Activated T-cell treated with anti-CD3 and anti-CD28 coated beads, Interleukin-2, amount 50 U/mL, for 24 hours (primary cell): ENCODE measurements at regions not wholly inside any gene's neighbourhood (a gene's known extent, or its start where the extent isn't known, plus 50 kb on each side); places are given as distances from the start of the nearest gene placed in this dataset.

Experiments used
- DNase-seq: peaks from one replicate; pipeline ENCODE4 v3.0.0-alpha.2; 2020
- H3K27ac Mint-ChIP-seq: 2 replicates; pipeline ENCODE4 v1.8.0; 2020; ENCODE audit warnings: mild to moderate bottlenecking, mixed read lengths
- H3K27me3 Mint-ChIP-seq: 2 replicates; pipeline ENCODE4 v1.8.0; 2020; ENCODE audit warnings: mixed read lengths
- H3K36me3 Mint-ChIP-seq: 2 replicates; pipeline ENCODE4 v1.8.0; 2020; ENCODE audit warnings: low read depth, mixed read lengths
- H3K4me1 Mint-ChIP-seq: 2 replicates; pipeline ENCODE4 v1.8.0; 2020; ENCODE audit warnings: low read depth, mixed read lengths
- H3K4me3 Mint-ChIP-seq: 2 replicates; pipeline ENCODE4 v1.8.0; 2020; ENCODE audit warnings: mild to moderate bottlenecking, moderate library complexity, mixed read lengths
- H3K9me3 Mint-ChIP-seq: 2 replicates; pipeline ENCODE4 v1.8.0; 2020; ENCODE audit warnings: mixed read lengths

DNA sequence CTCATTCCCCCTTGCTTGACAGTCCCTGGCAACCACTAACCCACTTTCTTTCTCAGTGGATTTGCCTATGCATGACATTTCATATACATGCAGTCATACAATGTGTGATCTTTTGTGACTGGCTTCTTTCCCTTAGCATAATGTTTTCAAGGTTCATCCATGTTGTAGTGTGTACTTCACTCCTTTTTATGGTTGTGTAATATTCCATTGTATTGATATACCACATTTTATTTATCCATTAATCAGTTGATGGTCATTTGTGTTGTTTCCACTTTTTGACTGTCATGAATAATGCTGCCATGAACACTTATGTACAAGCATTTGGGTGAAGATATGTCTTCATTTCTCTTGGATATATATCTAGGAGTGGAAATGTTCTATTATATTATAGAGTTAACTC lies 127.7 kb upstream of the GRIK3 start:
- Mint-ChIP-seq H3K9me3 (peaks cover 13% of the 10 kb centered on the region), H3K4me3 (no peak overlapping the region), H3K27me3 (peaks cover 15% of the 10 kb centered on the region), H3K27ac (no peak overlapping the region), H3K4me1 (no peaks in the 10 kb centered on the region), H3K36me3 (no peaks in the 10 kb centered on the region)
- no peak for DNase-seq

- no peaks in the 10 kb centered on the region for H3K4me1 Mint-ChIP-seq
- H3K4me3 Mint-ChIP-seq = no peak overlapping the region
- peaks cover 12% of the 10 kb centered on the region for H3K9me3 Mint-ChIP-seq
- no peak for DNase-seq
- no peaks in the 10 kb centered on the region for H3K36me3 Mint-ChIP-seq
- H3K27ac Mint-ChIP-seq = no peak overlapping the region
- H3K27me3 Mint-ChIP-seq = peaks cover 34% of the 10 kb centered on the region
These were observed 131.7 kb upstream of the GRIK3 start for GRCh38 chr1:37166005-37166404.

DNA sequence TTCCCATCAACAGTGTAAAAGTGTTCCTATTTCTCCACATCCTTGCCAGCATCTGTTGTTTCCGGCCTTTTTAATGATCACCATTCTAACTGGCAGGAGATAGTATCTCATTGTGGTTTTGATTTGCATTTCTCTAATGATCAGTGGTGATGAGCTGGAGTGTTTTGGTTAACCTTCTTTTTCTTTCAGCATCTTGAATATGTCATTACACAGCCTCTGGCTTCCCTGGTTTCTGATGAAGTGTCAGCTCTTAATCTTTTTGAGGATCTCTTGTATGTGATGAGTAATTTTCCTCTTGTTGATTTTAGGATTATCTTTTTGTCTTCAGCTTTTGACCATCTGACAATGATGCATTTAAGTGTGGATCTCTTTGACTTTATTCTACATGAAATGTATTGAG lies 133.2 kb upstream of the GRIK3 start:
- Mint-ChIP-seq H3K27ac (no peak overlapping the region), H3K4me1 (no peaks in the 10 kb centered on the region), H3K27me3 (peaks cover 34% of the 10 kb centered on the region), H3K36me3 (no peaks in the 10 kb centered on the region), H3K4me3 (no peak overlapping the region), H3K9me3 (peaks cover 12% of the 10 kb centered on the region)
- DNase-seq = no peak

- Mint-ChIP-seq H3K27me3 (peaks cover 35% of the 10 kb centered on the region), H3K27ac (no peak overlapping the region), H3K4me1 (no peaks in the 10 kb centered on the region), H3K4me3 (no peak overlapping the region), H3K36me3 (no peaks in the 10 kb centered on the region), H3K9me3 (peaks cover 8% of the 10 kb centered on the region)
- no peak for DNase-seq
These were observed 134.9 kb upstream of the GRIK3 start for GRCh38 chr1:37169241-37169640.

GRCh38 chr1:37169743-37170275 lies 135.5 kb upstream of the GRIK3 start:
- Mint-ChIP-seq H3K4me3 (no peak overlapping the region), H3K4me1 (no peaks in the 10 kb centered on the region), H3K36me3 (no peaks in the 10 kb centered on the region), H3K27ac (no peak overlapping the region), H3K27me3 (peaks cover 35% of the 10 kb centered on the region), H3K9me3 (peaks cover 8% of the 10 kb centered on the region)
- no peak for DNase-seq

DNA sequence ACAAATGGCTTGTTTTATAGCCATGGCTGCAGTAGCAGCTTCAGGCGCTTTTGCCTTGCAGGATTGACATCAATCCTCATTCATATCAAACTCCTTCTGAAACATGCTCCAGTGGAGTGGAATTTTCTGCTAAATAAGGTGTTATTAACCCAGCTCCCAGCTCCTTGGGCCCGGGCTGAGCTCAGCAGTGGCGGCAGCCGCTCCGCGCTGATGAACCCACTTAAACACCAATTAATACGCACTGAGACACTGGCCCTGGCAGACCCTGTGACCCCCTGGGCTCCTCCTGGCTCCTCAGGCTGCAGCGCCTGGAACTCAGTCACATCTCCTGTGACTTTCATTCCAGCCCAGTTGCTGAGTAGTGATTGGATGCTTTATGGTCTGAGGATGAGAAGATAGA lies 137.4 kb upstream of the GRIK3 start:
- peaks cover 2% of the 10 kb centered on the region for H3K9me3 Mint-ChIP-seq
- no peak overlapping the region for H3K27ac Mint-ChIP-seq
- H3K27me3 Mint-ChIP-seq = peaks cover 35% of the 10 kb centered on the region
- no peak for DNase-seq
- H3K36me3 Mint-ChIP-seq = no peaks in the 10 kb centered on the region
- no peak overlapping the region for H3K4me3 Mint-ChIP-seq
- H3K4me1 Mint-ChIP-seq = no peaks in the 10 kb centered on the region

DNA sequence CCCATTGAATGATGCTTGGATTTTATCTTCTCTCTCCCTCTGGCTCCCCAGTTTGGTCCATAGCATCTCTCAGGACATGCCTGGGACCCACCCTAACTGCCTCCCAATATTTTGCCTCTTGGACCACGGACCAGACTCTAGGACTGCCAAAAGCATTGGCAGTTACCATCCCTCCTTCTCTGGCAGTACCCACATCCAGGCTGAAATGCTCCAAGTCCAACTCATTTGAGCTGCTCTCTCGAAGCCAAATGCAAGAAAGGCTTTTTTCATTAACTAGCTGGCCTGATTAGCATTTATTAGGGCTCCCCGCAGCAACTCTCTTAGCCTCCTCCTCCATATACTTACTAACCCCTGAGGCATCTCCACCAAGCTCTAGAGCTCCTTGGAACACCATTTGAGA lies 140.0 kb upstream of the GRIK3 start:
- no peaks in the 10 kb centered on the region for H3K9me3 Mint-ChIP-seq
- H3K27me3 Mint-ChIP-seq = peaks cover 28% of the 10 kb centered on the region
- H3K36me3 Mint-ChIP-seq = no peaks in the 10 kb centered on the region
- H3K4me3 Mint-ChIP-seq = no peak overlapping the region
- no peaks in the 10 kb centered on the region for H3K4me1 Mint-ChIP-seq
- DNase-seq = no peak
- no peak overlapping the region for H3K27ac Mint-ChIP-seq

GRCh38 chr1:37174876-37175275 lies 140.6 kb upstream of the GRIK3 start:
- H3K4me3 Mint-ChIP-seq = no peak overlapping the region
- H3K27me3 Mint-ChIP-seq = peaks cover 28% of the 10 kb centered on the region
- no peaks in the 10 kb centered on the region for H3K4me1 Mint-ChIP-seq
- H3K9me3 Mint-ChIP-seq = no peaks in the 10 kb centered on the region
- H3K36me3 Mint-ChIP-seq = no peaks in the 10 kb centered on the region
- DNase-seq = no peak
- H3K27ac Mint-ChIP-seq = no peak overlapping the region

GRCh38 chr1:37175666-37176215 lies 141.4 kb upstream of the GRIK3 start:
- no peak overlapping the region for H3K4me3 Mint-ChIP-seq
- H3K27ac Mint-ChIP-seq = no peak overlapping the region
- H3K36me3 Mint-ChIP-seq = no peaks in the 10 kb centered on the region

GRCh38 chr1:37176269-37176668 lies 142.0 kb upstream of the GRIK3 start:
- DNase-seq = no peak
- no peak overlapping the region for H3K4me3 Mint-ChIP-seq
- peaks cover 33% of the 10 kb centered on the region for H3K27me3 Mint-ChIP-seq
- no peaks in the 10 kb centered on the region for H3K4me1 Mint-ChIP-seq
- no peaks in the 10 kb centered on the region for H3K36me3 Mint-ChIP-seq
- H3K9me3 Mint-ChIP-seq = no peaks in the 10 kb centered on the region
- H3K27ac Mint-ChIP-seq = no peak overlapping the region

More at GRCh38 chr1:37175666-37176215, 141.4 kb upstream of the GRIK3 start:
- no peak for DNase-seq
- no peaks in the 10 kb centered on the region for H3K9me3 Mint-ChIP-seq
- peaks cover 28% of the 10 kb centered on the region for H3K27me3 Mint-ChIP-seq
- H3K4me1 Mint-ChIP-seq = no peaks in the 10 kb centered on the region

GRCh38 chr1:37177230-37177864 lies 143.0 kb upstream of the GRIK3 start:
- Mint-ChIP-seq H3K9me3 (no peaks in the 10 kb centered on the region), H3K4me3 (no peak overlapping the region), H3K27me3 (peaks cover 43% of the 10 kb centered on the region), H3K27ac (no peak overlapping the region), H3K4me1 (no peaks in the 10 kb centered on the region), H3K36me3 (no peaks in the 10 kb centered on the region)
- DNase-seq = no peak

DNA sequence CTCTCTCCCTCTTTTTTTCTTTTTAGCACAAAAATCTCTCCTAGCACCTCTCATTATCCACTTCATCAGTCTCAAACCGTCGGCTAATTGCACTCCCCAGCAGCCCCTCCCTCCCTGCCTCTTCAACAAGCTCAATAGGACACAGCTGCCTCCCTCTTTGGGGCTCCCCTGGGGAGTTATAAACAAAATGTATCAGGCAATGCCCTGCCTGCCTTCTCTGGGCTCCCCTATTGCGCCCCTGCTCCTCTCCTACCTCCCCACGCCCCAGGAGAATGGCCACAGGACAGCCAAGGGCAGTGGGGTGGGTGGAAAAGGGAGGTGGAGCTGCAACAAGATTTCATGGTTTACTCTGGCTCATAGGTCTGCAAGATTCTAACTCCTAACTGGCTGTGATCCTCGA lies 147.1 kb upstream of the GRIK3 start:
- Mint-ChIP-seq H3K4me1 (no peaks in the 10 kb centered on the region), H3K9me3 (peaks cover 6% of the 10 kb centered on the region), H3K36me3 (no peaks in the 10 kb centered on the region), H3K4me3 (no peak overlapping the region), H3K27me3 (peaks cover 51% of the 10 kb centered on the region), H3K27ac (no peak overlapping the region)
- no peak for DNase-seq

GRCh38 chr1:37184789-37185188 lies 150.5 kb upstream of the GRIK3 start:
- Mint-ChIP-seq H3K27ac (no peak overlapping the region), H3K36me3 (no peaks in the 10 kb centered on the region), H3K4me3 (no peak overlapping the region), H3K27me3 (peaks cover 52% of the 10 kb centered on the region), H3K9me3 (peaks cover 6% of the 10 kb centered on the region), H3K4me1 (no peaks in the 10 kb centered on the region)
- DNase-seq = no peak

- Mint-ChIP-seq H3K36me3 (no peaks in the 10 kb centered on the region), H3K4me1 (no peaks in the 10 kb centered on the region), H3K4me3 (no peak overlapping the region), H3K27ac (no peak overlapping the region), H3K27me3 (peaks cover 56% of the 10 kb centered on the region), H3K9me3 (peaks cover 6% of the 10 kb centered on the region)
- no peak for DNase-seq
These were observed 152.0 kb upstream of the GRIK3 start for GRCh38 chr1:37186246-37186756.

DNA sequence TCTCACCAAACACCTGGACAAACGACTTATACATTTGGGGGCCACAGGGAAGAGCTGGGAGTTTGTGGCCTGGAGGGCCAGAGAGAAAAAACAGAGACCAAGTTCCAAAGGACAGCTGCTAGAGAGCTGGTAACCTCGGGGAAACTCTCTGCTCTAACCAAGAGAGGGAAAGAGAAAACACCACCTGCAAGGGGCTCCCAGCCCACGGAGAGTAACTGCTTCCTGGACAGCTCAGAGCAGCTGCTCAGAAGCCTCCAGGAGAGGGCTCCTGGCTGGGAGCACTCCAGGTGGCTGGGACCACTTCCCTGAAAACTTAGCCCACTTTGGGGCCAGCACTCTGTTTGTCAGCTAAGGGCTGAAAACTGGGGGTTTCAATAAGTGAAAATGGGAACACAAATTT lies 154.8 kb upstream of the GRIK3 start:
- Mint-ChIP-seq H3K27me3 (peaks cover 51% of the 10 kb centered on the region), H3K27ac (no peak overlapping the region), H3K9me3 (peaks cover 2% of the 10 kb centered on the region), H3K4me1 (no peaks in the 10 kb centered on the region), H3K4me3 (no peak overlapping the region), H3K36me3 (no peaks in the 10 kb centered on the region)
- DNase-seq = no peak
